ENCODE measurements at regions not wholly inside any gene's neighbourhood (a gene's known extent, or its start where the extent isn't known, plus 50 kb on each side); places are given as distances from the start of the nearest gene placed in this dataset.

- no peak for TF ChIP-seq CTCF (optimal IDR thresholded peaks at IDR 0.05 in 1 of 3, IDR thresholded peaks at IDR 0.05 in 1 of 3, conservative IDR thresholded peaks at IDR 0.05 in 1 of 3; ENCODE audit: extremely low read depth in 1 of 3, insufficient read depth in 2 of 3, low read length in 3 of 3)
- TF ChIP-seq EZH2 (IDR thresholded peaks at IDR 0.05; ENCODE audit: low read length): no peak
Observed at GRCh38 chr3:82274897-82275296, 513.5 kb upstream of the GBE1 start.

Data from keratinocyte (primary cell).